HG03066 (cell line): ENCODE measurements at regions not wholly inside any gene's neighbourhood (a gene's known extent, or its start where the extent isn't known, plus 50 kb on each side); places are given as distances from the start of the nearest gene placed in this dataset.
"Not testable (repeated sequence)": the region's sequence is repeated elsewhere in the genome, so short reads cannot be mapped to it uniquely, and the experiment has no call there.

ENCODE experiments used
- ATAC-seq: cut with Tn5 transposase; IDR thresholded peaks from one replicate; pipeline ENCODE4 v1.9.1; 2021; ENCODE audit warnings: low read depth; ENCODE audit not compliant: unreplicated experiment

DNA sequence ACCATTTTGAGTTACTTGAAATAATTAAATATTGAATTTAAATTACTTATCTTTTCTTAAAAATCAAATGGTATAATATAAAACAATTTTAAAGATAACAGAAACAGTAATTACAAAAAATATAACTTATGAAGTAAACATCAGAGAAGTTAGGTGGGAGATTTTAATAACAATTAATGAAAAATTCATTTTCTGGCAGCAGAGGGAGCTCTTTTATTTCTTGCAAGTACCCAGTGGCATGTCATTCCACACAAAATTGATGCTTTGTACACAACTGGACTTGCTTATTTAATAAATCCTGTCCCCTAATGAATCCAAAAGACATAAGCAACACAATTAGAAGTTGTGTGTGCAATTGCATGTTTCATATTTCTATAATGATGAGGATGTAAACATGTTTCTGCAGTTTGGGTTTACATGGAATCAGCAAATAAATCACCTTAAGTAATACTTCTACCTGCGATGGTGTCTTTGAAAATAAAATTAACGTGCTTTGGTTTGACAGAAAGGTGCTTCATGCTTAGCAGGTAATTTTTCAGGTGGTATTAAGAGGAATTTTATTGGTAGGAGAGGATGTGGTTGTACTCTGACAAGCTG is 861.3 kb downstream of the ZPLD1 start:
- no peak for ATAC-seq

DNA sequence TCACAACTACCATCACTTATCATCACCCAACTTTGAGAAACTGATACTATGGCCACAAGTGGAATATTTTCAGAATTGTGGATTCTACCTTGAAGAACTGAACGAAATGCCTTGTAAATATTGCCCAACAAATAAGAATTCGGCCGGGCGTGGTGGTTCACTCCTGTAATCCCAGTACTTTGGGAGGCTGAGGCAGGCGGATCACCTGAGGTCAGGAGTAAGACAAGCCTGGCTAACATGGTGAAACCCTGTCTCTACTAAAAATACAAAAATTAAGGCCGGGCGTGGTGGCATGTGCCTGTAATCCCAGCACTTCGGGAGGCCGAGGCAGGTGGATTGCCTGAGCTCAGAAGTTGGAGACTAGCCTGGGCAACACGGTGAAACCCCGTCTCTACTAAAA is 862.7 kb downstream of the ZPLD1 start:
- ATAC-seq, result not testable (repeated sequence)

DNA sequence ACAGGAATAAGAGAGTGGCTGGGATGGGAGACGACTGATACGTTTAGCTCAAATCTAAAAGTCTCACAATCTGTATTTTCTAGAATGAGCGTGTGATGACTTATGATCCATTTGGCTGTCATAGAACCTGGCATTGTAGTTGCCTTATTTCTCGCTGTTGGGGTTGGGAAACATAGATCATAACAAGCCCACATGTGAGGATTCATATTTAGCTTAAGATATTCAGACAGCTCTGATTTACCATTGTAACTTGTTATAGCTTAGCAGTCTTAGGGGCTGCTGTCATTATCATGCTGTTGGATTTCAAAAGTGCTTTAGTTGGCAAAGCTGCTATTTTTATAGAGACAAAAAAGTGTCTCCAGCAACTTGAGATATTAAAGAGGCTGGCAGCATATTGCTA is 871.3 kb downstream of the ZPLD1 start:
- ATAC-seq, result no peak

DNA sequence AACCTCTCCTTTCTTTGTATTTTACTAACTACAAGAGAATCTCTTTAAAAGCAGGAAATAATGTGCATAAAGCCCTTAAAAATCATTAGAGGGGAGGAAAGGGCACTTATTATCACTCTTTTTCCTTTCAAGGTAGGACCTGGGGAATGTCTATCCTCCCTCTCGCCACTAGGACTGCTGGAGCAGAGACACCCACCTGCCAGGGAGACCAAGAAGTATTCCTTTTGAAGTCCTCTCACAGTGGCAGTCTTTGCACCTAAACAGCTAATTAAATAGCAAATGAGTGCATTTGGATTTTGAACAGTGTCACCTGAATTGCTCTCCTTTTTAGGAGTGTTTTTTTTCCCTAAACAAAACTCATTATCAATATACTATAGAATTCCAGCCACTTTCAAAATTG is 874.1 kb downstream of the ZPLD1 start:
- ATAC-seq, result no peak

GRCh38 chr3:103319912-103320311 is 885.1 kb downstream of the ZPLD1 start:
- no peak for ATAC-seq

DNA sequence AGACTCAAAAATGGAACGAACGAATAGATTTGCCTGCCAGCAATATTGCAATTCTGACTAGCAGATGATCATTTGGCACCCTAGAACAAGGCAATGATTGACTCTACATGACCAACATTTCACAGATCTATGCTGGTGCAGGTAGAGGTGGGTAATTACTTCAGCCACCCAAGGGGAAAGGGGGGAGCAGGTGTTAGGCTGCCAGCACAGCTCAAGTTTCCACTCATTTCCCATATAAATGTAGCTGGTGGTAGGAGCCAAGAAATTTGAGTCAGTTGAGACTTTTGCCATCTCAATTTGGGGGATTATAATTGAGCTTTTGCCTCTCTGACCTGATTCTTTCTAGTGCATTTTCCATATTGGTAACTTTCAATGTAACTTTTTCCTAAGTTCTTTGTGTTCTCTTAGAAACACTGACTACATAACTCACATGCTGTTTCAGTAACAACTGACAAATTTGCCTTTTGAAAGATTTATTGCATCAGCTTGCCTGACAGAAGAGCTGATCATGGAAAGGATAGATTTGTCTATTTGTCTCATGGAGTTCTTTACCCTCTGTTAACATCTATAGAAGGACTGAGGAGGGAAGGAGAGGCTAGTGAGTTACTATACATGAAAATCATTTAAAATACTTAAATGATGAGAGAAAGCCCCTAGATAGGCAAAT is 902.5 kb downstream of the ZPLD1 start:
- no peak for ATAC-seq

GRCh38 chr3:103341078-103341606 is 906.3 kb downstream of the ZPLD1 start:
- no peak for ATAC-seq

DNA sequence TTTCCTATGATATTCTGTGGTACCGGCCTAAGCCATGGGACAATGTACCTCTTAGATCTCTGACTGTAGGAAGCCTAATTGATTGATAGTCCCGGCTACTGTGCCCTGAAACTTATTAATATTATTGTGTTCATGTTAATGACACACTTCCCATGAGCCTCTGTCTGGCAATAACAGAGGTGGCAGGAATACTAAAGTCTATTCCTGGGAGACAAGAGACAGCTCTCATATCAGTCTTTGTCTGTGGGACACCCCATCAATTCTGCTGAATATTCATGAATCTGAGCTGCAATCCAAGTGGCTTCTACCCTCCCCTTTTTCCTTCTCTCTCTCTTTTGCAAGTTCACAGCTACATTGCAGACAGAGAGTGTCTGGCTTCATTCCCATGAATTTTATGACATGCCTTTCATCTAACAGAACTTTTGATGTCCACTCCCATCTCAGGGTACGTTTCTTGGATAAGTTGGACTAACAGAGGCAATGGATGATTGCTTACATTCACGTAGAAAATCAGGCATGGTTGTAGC is 907.5 kb downstream of the ZPLD1 start:
- no peak for ATAC-seq

- ATAC-seq, result no peak
Measured at GRCh38 chr3:103349760-103350159, 914.9 kb downstream of the ZPLD1 start.

GRCh38 chr3:103365467-103365866 is 930.7 kb downstream of the ZPLD1 start:
- ATAC-seq, result no peak

DNA sequence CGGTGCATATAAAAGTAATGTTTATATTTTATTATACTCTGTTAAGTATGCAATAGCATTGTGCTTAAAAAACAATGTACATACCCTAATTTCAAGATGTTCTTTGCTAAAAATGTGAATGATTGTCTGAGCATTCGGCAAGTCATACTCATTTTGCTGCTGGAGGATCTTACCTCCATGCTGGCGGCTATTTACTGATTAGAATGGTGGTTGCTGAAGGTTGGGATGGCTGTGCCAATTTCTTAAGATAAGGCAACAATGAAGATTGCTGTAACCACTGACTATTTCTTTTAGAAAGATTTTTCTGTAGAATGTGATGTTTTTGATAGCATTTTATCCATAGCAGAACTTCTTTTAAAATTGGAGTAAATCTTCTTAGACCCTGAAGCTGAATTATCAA is 932.7 kb downstream of the ZPLD1 start:
- no peak for ATAC-seq

- ATAC-seq, result no peak
Measured at GRCh38 chr3:103371411-103371810, 936.6 kb downstream of the ZPLD1 start.

GRCh38 chr3:103372031-103372430 is 937.2 kb downstream of the ZPLD1 start:
- no peak for ATAC-seq

DNA sequence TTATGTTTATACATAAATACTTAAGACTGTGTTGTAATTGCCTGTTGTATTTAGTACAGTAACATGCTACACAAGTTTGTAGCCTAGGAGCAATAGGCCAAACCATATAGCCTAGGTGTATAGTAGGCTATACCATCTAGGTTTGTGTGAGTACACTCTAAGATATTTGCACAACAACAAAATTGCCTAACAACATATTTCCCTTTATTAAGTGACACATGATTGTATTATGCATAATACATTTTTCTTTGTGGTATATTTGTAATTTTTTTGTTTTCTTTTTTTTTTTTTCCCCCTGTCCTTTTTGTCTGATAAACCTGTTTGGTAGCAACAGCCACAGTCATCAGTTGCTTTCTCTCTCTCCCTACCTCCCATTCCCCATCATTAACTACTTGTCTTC is 945.6 kb downstream of the ZPLD1 start:
- no peak for ATAC-seq

- no peak for ATAC-seq
Measured at GRCh38 chr3:103381296-103382079, 946.7 kb downstream of the ZPLD1 start.

DNA sequence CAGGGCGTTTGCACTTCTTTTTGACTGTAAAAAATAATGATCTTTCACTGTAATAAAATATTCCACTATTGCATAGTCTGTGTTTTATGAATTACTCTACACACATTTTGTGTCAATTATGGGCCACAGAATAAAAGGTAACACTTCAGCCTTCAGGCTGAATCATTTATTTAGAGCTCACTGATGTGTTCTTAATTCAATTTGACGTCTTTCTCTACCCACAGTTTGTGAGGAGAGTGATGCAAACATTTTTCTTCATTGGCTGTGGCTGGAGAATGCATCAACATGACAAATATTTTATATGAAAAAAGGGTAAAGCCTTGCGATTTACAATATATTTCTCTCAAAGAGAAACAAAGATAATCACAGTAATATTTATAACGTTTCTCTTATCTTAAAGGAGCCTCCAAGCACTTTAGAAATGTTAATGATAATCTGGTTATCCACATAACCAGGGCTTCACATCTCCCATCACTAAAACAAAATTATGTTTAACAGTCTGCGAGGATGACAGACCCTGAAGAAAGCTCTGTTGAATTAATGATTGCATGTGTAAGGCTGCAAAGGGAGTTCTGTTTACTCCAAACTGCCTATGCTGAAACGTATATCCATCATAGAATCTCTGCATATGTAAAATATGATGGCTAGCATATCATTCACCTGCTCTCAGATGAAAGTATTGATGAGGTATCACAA is 951.3 kb downstream of the ZPLD1 start:
- no peak for ATAC-seq

DNA sequence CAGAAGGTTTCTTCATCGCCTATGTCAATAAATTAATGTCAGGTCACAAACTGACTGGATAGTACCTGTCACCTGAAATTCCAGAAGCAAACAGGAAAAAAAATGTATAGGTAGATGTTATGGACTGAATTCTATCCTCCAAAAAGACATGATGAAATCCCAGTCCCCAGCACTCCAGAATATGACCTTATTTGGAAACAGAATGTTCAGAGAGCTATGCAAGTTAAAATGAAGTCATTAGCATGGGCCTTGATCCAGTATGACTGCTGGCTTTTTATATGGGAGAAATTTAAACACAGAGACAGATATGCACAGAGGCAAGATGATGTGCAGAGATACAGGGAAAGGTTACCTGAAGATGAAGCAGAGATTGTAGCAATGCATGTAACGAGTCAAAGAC is 953.4 kb downstream of the ZPLD1 start:
- no peak for ATAC-seq

DNA sequence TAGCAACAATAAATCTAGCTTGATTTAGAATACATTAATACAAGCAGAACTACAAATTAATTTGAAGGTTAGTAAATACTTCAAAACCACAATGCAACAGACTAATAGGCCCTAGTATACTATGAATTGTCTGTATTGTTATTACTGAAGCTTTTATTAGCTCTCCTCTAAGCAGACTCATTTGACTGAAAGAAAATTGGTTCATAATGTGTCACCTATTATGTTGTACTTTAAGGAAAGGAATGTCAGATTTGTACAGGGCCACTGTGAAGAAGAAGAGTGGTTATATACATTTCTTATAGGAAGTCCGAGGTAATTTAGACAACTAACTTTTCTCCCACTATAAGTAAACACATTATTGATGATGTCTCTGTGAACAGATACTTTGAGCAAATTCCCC is 954.5 kb downstream of the ZPLD1 start:
- ATAC-seq, result no peak

DNA sequence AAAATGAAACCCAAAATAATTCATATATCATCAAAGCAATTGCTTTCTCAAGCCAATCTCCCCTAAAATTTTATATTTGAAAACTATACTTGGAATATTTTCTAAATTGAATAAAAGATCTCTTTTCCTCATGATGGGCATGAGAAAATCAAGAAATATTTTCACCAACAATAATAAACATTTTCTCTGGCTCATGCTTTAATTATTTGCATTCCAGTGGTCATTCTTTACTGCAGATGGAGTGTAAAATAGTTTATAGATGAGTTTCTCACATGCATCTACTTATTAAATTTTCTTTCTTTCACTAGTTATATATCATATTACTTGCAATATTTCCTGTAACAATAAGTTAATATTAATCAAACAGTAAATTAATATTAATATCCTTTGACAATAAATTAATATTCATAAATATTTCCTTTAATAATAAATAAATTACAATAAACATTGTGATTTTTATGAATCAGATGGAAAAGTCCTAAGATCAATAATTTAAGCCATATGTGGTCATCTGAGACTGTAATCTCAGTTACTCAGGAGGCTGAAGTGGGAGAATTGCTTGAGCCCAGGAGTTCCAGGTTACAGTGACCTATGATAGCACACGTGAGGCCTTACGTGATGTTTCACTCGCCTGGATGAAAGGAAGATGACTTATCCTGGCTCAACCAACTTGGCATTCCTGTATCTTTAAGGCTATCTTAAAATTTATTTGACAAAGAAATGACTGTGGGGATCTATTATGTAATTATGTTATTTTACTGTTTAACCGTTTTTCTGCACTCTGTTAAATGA is 958.8 kb downstream of the ZPLD1 start:
- no peak for ATAC-seq

GRCh38 chr3:103403191-103403590 is 968.4 kb downstream of the ZPLD1 start:
- ATAC-seq, result no peak
